ENCODE measurements at regions not wholly inside any gene's neighbourhood (a gene's known extent, or its start where the extent isn't known, plus 50 kb on each side); places are given as distances from the start of the nearest gene placed in this dataset.

- peak overlapping the region; percentile 11 to 86 (median 58) for H3K27ac ChIP-seq
- ATAC-seq (peak in 3 of 4 donors; percentile 4 to 26 (median 4)), DNase-seq (peak in 1 of 5 donors; percentile 44)
- intact Hi-C loops (cut with DNase I): loop anchor here in 2 of 10 donors (5.0 to 10.0 kb wide), 2 partner anchors 37 to 71 kb away; a partner anchor contains a TSS
- H3K9me3 ChIP-seq: no peaks in the 10 kb centered on the region
- peaks cover 4 to 96% (median 62%) of the 10 kb centered on the region in 12 donors for H3K4me1 ChIP-seq
- H3K36me3 ChIP-seq: peaks cover 0 to 2% (median 0%) of the 10 kb centered on the region in 9 donors
- H3K27me3 ChIP-seq: no peaks in the 10 kb centered on the region
- H3K4me3 ChIP-seq: no peak overlapping the region
- WGBS, 4 donors: 27 to 48% (median 33%) methylated on average over 4 of the region's 4 CpGs
- no peak for TF ChIP-seq CTCF (IDR thresholded peaks at IDR 0.05)
- TF ChIP-seq POLR2A (IDR thresholded peaks at IDR 0.05): no peak
These were observed 92.7 kb downstream of the RPL27A start for GRCh38 chr11:8775332-8775731.

- H3K4me1 ChIP-seq: peaks cover 0 to 95% (median 64%) of the 10 kb centered on the region in 12 donors
- 83 to 100% (median 96%) methylated on average over 1 of the region's 1 CpG for WGBS, 4 donors
- H3K9me3 ChIP-seq: no peaks in the 10 kb centered on the region
- H3K27me3 ChIP-seq: no peaks in the 10 kb centered on the region
- no peak for TF ChIP-seq CTCF (IDR thresholded peaks at IDR 0.05)
- no peak for TF ChIP-seq POLR2A (IDR thresholded peaks at IDR 0.05)
- H3K36me3 ChIP-seq: peaks cover 0 to under 1% (median 0%) of the 10 kb centered on the region in 9 donors
- no peak for ATAC-seq
- H3K27ac ChIP-seq: peak overlapping the region in 11 of 12 donors; percentile 11 to 86 (median 59)
- DNase-seq: no peak
- intact Hi-C loops (cut with DNase I): loop anchor here in 2 of 10 donors (5.0 to 10.0 kb wide), 2 partner anchors 37 to 71 kb away; a partner anchor contains a TSS
- H3K4me3 ChIP-seq: no peak overlapping the region
These were observed 93.1 kb downstream of the RPL27A start for GRCh38 chr11:8775734-8776133.

- Histone ChIP-seq H3K9me3 (no peaks in the 10 kb centered on the region), H3K27me3 (no peaks in the 10 kb centered on the region), H3K4me1 (peaks cover 0 to 95% (median 66%) of the 10 kb centered on the region in 12 donors), H3K4me3 (no peak overlapping the region), H3K27ac (peak overlapping the region in 7 of 12 donors; percentile 19 to 86 (median 71)), H3K36me3 (no peaks in the 10 kb centered on the region)
- intact Hi-C loops (cut with DNase I): loop anchor here in 2 of 10 donors (5.0 to 10.0 kb wide), 2 partner anchors 36 to 71 kb away; a partner anchor contains a TSS
- WGBS, 4 donors: 94 to 100% (median 95%) methylated on average over 3 of the region's 3 CpGs
- no peak for DNase-seq
- no peak for ATAC-seq
- TF ChIP-seq POLR2A (IDR thresholded peaks at IDR 0.05) (no peak), CTCF (IDR thresholded peaks at IDR 0.05) (no peak)
These were observed 93.6 kb downstream of the RPL27A start for GRCh38 chr11:8776209-8776608.

- Histone ChIP-seq H3K27ac (peak overlapping the region; percentile 41 to 86 (median 68)), H3K9me3 (no peaks in the 10 kb centered on the region), H3K4me3 (no peak overlapping the region), H3K36me3 (no peaks in the 10 kb centered on the region), H3K4me1 (peaks cover 0 to 90% (median 60%) of the 10 kb centered on the region in 12 donors), H3K27me3 (no peaks in the 10 kb centered on the region)
- DNase-seq (peak; percentile 47 to 79 (median 74)), ATAC-seq (peak; percentile 86 to 91 (median 88))
- TF ChIP-seq CTCF (IDR thresholded peaks at IDR 0.05) (no peak), POLR2A (IDR thresholded peaks at IDR 0.05) (no peak)
- intact Hi-C loops (cut with DNase I): loop anchor here in 2 of 10 donors (5.0 to 10.0 kb wide), 2 partner anchors 34 to 73 kb away; a partner anchor contains a TSS
- 32 to 38% (median 36%) methylated on average over 8 of the region's 8 CpGs for WGBS, 4 donors
These were observed 95.5 kb downstream of the RPL27A start for GRCh38 chr11:8777907-8778767.

Data from heart left ventricle (tissue), 16 donors.